Mesenchymal stem cell (in vitro differentiated cells and primary cell): ENCODE measurements at regions not wholly inside any gene's neighbourhood (a gene's known extent, or its start where the extent isn't known, plus 50 kb on each side); places are given as distances from the start of the nearest gene placed in this dataset.
A peak's percentile ranks its signal among the peaks of the same experiment; 100 is the strongest.

Experiments used
- DNase-seq: peaks from one replicate; pipeline ENCODE4 v3.0.0-alpha.2; 2013
- H2AFZ ChIP-seq: one replicate; pipeline ENCODE4 v1.6.1; 2013; ENCODE audit warnings: low read depth, mild to moderate bottlenecking, control low read depth, inconsistent platforms, low read length, moderate library complexity
- H2AK5ac ChIP-seq: 2 replicates; pipeline ENCODE4 v1.6.1; 2013; ENCODE audit warnings: low read length, moderate library complexity, mild to moderate bottlenecking, inconsistent platforms; ENCODE audit not compliant: severe bottlenecking
- H2BK120ac ChIP-seq: one replicate; pipeline ENCODE4 v1.6.1; 2013; ENCODE audit warnings: low read depth, mild to moderate bottlenecking, inconsistent platforms, low read length, moderate library complexity
- H2BK12ac ChIP-seq, 2 experiments: one replicate each; pipeline ENCODE4 v1.6.1; 2013; ENCODE audit warnings: inconsistent platforms in 2 of 2, low read length in 2 of 2, mild to moderate bottlenecking in 2 of 2, moderate library complexity in 2 of 2, control low read depth in 1 of 2
- H2BK15ac ChIP-seq: one replicate; pipeline ENCODE4 v1.6.1; 2013; ENCODE audit warnings: mild to moderate bottlenecking, low read depth, inconsistent platforms; ENCODE audit not compliant: poor library complexity, severe bottlenecking
- H2BK5ac ChIP-seq: 2 replicates; pipeline ENCODE4 v1.6.1; 2013; ENCODE audit warnings: low read depth, mild to moderate bottlenecking, low read length, control low read depth, inconsistent platforms; ENCODE audit not compliant: poor library complexity, severe bottlenecking
- H3K14ac ChIP-seq, 2 experiments: one replicate each; pipeline ENCODE4 v1.6.1; 2013; ENCODE audit warnings: inconsistent platforms in 2 of 2, low read length in 2 of 2, control low read depth in 1 of 2, mild to moderate bottlenecking in 1 of 2, moderate library complexity in 1 of 2
- H3K18ac ChIP-seq, 2 experiments: one replicate each; pipeline ENCODE4 v1.6.1; 2013; ENCODE audit warnings: inconsistent platforms in 2 of 2, low read length in 2 of 2, control low read depth in 1 of 2, low read depth in 1 of 2, mild to moderate bottlenecking in 1 of 2
- H3K23ac ChIP-seq, 2 experiments: one replicate each; pipeline ENCODE4 v1.6.1; 2013; ENCODE audit warnings: inconsistent platforms in 2 of 2, low read length in 2 of 2, mild to moderate bottlenecking in 2 of 2, moderate library complexity in 2 of 2, control low read depth in 1 of 2
- H3K27ac ChIP-seq: 2 replicates; pipeline ENCODE4 v1.5.1; 2013; ENCODE audit warnings: mild to moderate bottlenecking, moderate library complexity, low read length, control low read depth, inconsistent platforms; ENCODE audit not compliant: poor library complexity, severe bottlenecking
- H3K27me3 ChIP-seq, 2 experiments: 2 replicates each; pipeline versions ENCODE4 v1.6.1 to v1.7.0; 2013; ENCODE audit warnings: low read length in 2 of 2, mild to moderate bottlenecking in 2 of 2, moderate library complexity in 2 of 2, control low read depth in 1 of 2, inconsistent platforms in 1 of 2; ENCODE audit not compliant: control insufficient read depth in 1 of 2, insufficient read depth in 1 of 2
- H3K36me3 ChIP-seq, 2 experiments: 2 replicates each; pipeline versions ENCODE4 v1.6.1 to v1.7.0; 2013; ENCODE audit warnings: low read length in 2 of 2, control low read depth in 1 of 2, inconsistent platforms in 1 of 2, low read depth in 1 of 2, mild to moderate bottlenecking in 1 of 2; ENCODE audit not compliant: insufficient read depth in 2 of 2, control insufficient read depth in 1 of 2
- H3K4ac ChIP-seq, 2 experiments: one replicate each; pipeline ENCODE4 v1.6.1; 2013; ENCODE audit warnings: inconsistent platforms in 2 of 2, low read length in 2 of 2, mild to moderate bottlenecking in 2 of 2, moderate library complexity in 2 of 2, control low read depth in 1 of 2, low read depth in 1 of 2
- H3K4me1 ChIP-seq: 2 replicates; pipeline ENCODE4 v1.6.1; 2013; ENCODE audit warnings: low read depth, low read length, control low read depth; ENCODE audit not compliant: control insufficient read depth, insufficient read depth
- H3K4me2 ChIP-seq: 2 replicates; pipeline ENCODE4 v1.6.1; 2013; ENCODE audit warnings: low read length, mild to moderate bottlenecking, inconsistent platforms; ENCODE audit not compliant: poor library complexity, severe bottlenecking
- H3K4me3 ChIP-seq, 2 experiments: 2 replicates each; pipeline versions ENCODE4 v1.5.1 to v1.7.0; 2013; ENCODE audit warnings: low read length in 2 of 2, mild to moderate bottlenecking in 2 of 2, control low read depth in 1 of 2, low read depth in 1 of 2; ENCODE audit not compliant: insufficient read depth in 1 of 2
- H3K79me1 ChIP-seq: replicated peaks from 2 replicates; pipeline ENCODE4 v1.6.1; 2013; ENCODE audit warnings: mild to moderate bottlenecking, control low read depth, low read length, inconsistent platforms; ENCODE audit not compliant: poor library complexity, severe bottlenecking
- H3K9ac ChIP-seq: 2 replicates; pipeline ENCODE4 v1.7.0; 2013; ENCODE audit warnings: mild to moderate bottlenecking, low read length, moderate library complexity
- H3K9me3 ChIP-seq: 2 replicates; pipeline ENCODE4 v1.7.0; 2013; ENCODE audit warnings: mild to moderate bottlenecking, low read length; ENCODE audit not compliant: control insufficient read depth
- H4K8ac ChIP-seq: one replicate; pipeline ENCODE4 v1.6.1; 2013; ENCODE audit warnings: inconsistent platforms, mild to moderate bottlenecking, low read length, moderate library complexity
- H4K91ac ChIP-seq: one replicate; pipeline ENCODE4 v1.6.1; 2013; ENCODE audit warnings: mild to moderate bottlenecking, low read length, inconsistent platforms
- WGBS: methylation state at CpG from one replicate; pipeline ENCODE4 v1.1.7; 2013; ENCODE audit warnings: mixed read lengths; 5-methylcytosine and 5-hydroxymethylcytosine counted together

- no peak for DNase-seq
- Histone ChIP-seq H3K4me1 (peaks cover 1% of the 10 kb centered on the region), H3K79me1 (no peaks in the 10 kb centered on the region), H3K36me3 (no peaks in the 10 kb centered on the region), H2AK5ac (no peak overlapping the region), H2BK5ac (no peak overlapping the region), H4K8ac (no peak overlapping the region), H2BK12ac (no peak overlapping the region), H3K27me3 (no peaks in the 10 kb centered on the region), H3K27ac (no peak overlapping the region), H3K4me2 (no peak overlapping the region), H3K4me3 (no peak overlapping the region), H3K9ac (no peak overlapping the region), H2AFZ (no peak overlapping the region), H3K18ac (no peak overlapping the region), H3K14ac (no peak overlapping the region), H3K23ac (no peak overlapping the region), H2BK15ac (no peak overlapping the region), H3K9me3 (peaks cover 3% of the 10 kb centered on the region), H4K91ac (no peak overlapping the region), H3K4ac (no peak overlapping the region), H2BK120ac (no peak overlapping the region)
- no CpG with 5 or more reads among the region's 2 CpGs for WGBS
These were observed 591.4 kb downstream of the CD109 start for GRCh38 chr6:74287441-74287840.

GRCh38 chr6:74284284-74284683, 588.3 kb downstream of the CD109 start:
- H3K9ac ChIP-seq, result no peak overlapping the region
- H2BK12ac ChIP-seq, result no peak overlapping the region
- no peak overlapping the region for H3K4me3 ChIP-seq
- H2AFZ ChIP-seq, result no peak overlapping the region
- no peak overlapping the region for H2BK15ac ChIP-seq
- H2BK120ac ChIP-seq, result no peak overlapping the region
- H3K23ac ChIP-seq, result no peak overlapping the region
- no peaks in the 10 kb centered on the region for H3K9me3 ChIP-seq
- H3K18ac ChIP-seq, result no peak overlapping the region
- no peak overlapping the region for H3K27ac ChIP-seq
- no peak overlapping the region for H3K4ac ChIP-seq
- H3K4me1 ChIP-seq, result peaks cover 1% of the 10 kb centered on the region
- no peak overlapping the region for H3K14ac ChIP-seq
- H4K8ac ChIP-seq, result no peak overlapping the region
- H3K36me3 ChIP-seq, result no peaks in the 10 kb centered on the region
- no peak overlapping the region for H2AK5ac ChIP-seq
- H2BK5ac ChIP-seq, result no peak overlapping the region
- H3K27me3 ChIP-seq, result no peaks in the 10 kb centered on the region
- no peak overlapping the region for H4K91ac ChIP-seq
- DNase-seq, result no peak
- no peaks in the 10 kb centered on the region for H3K79me1 ChIP-seq
- no peak overlapping the region for H3K4me2 ChIP-seq

GRCh38 chr6:74283532-74283931, 587.5 kb downstream of the CD109 start:
- DNase-seq, result peak; percentile 39
- 21% methylated on average over 3 of the region's 3 CpGs for WGBS

GRCh38 chr6:74282143-74282689, 586.2 kb downstream of the CD109 start:
- no peak overlapping the region for H2BK15ac ChIP-seq
- H3K4ac ChIP-seq, result no peak overlapping the region
- H3K18ac ChIP-seq, result no peak overlapping the region
- no peak overlapping the region for H2BK120ac ChIP-seq
- peaks cover 1% of the 10 kb centered on the region for H3K4me1 ChIP-seq
- peak overlapping the region in 1 of 2 experiments; percentile 66 for H2BK12ac ChIP-seq
- no peak overlapping the region for H3K23ac ChIP-seq
- H3K9ac ChIP-seq, result no peak overlapping the region
- H3K4me3 ChIP-seq, result no peak overlapping the region
- no peak overlapping the region for H2AFZ ChIP-seq
- no peak overlapping the region for H4K8ac ChIP-seq
- H4K91ac ChIP-seq, result no peak overlapping the region
- H3K36me3 ChIP-seq, result no peaks in the 10 kb centered on the region
- 98% methylated on average over 13 of the region's 13 CpGs for WGBS
- no peaks in the 10 kb centered on the region for H3K79me1 ChIP-seq
- no peak overlapping the region for H3K4me2 ChIP-seq
- no peak overlapping the region for H3K14ac ChIP-seq
- no peak overlapping the region for H2BK5ac ChIP-seq
- H3K9me3 ChIP-seq, result no peaks in the 10 kb centered on the region
- H3K27ac ChIP-seq, result no peak overlapping the region
- H3K27me3 ChIP-seq, result no peaks in the 10 kb centered on the region
- no peak overlapping the region for H2AK5ac ChIP-seq
- no peak for DNase-seq

More at GRCh38 chr6:74283532-74283931, 587.5 kb downstream of the CD109 start:
- Histone ChIP-seq H2AFZ (no peak overlapping the region), H3K9ac (no peak overlapping the region), H3K9me3 (no peaks in the 10 kb centered on the region), H4K91ac (no peak overlapping the region), H3K79me1 (no peaks in the 10 kb centered on the region), H2BK120ac (no peak overlapping the region), H3K27ac (no peak overlapping the region), H2BK5ac (no peak overlapping the region), H3K4me3 (no peak overlapping the region), H3K4me1 (peaks cover 1% of the 10 kb centered on the region), H2BK15ac (no peak overlapping the region), H2BK12ac (no peak overlapping the region), H3K18ac (no peak overlapping the region), H3K27me3 (no peaks in the 10 kb centered on the region), H2AK5ac (no peak overlapping the region), H3K4me2 (no peak overlapping the region), H3K23ac (no peak overlapping the region), H3K36me3 (no peaks in the 10 kb centered on the region), H4K8ac (no peak overlapping the region), H3K14ac (no peak overlapping the region), H3K4ac (no peak overlapping the region)
